ENCODE measurements at regions not wholly inside any gene's neighbourhood (a gene's known extent, or its start where the extent isn't known, plus 50 kb on each side); places are given as distances from the start of the nearest gene placed in this dataset.

DNA sequence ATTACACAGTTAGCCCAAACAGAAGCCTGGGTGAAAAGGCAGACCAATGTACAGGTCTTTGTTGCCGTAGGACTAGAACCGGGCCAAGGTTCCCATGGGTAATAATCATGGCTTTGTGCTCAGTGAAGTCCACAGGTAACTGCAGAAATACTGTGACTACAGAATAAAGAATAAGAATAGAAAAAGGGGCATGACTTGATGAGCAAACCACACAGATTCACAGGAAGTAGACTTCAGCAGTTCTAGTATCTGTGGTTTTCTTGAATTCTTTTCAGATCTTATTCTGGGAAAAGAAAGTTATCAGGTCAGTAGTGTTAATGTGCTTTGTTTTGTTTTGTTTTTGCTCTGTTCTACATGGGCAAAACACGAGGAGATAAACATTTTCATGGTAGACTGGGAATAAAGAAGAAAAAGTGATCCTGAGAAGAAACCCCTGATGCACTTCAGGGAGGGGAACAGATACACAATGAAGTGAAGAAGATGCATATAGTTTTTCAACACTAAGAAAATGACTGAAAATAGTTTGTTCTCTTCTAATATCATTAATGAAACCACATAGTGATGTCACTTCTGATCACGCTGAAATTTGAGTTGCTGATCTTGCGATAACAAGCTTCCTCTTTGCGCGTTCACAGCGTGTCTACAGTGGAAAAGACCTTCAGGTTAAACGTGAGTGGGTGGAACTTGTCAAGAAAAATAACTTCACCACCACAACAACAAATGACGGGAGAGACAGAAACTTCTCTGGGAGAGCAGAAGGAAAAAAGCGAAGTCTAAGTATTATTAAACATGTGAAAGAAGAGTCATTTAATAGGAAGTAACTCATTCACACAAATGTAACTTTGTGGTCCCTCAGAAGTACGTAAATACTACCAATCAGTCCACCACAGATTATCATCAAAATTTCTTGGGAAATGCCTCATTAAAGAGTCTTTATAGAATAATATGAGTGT is 315.8 kb upstream of the SATB1 start:
- in situ Hi-C loops (cut with MboI; ENCODE audit: low sequenced_read_pairs) = loop anchor here (25.0 kb wide), 1 partner anchor 329 kb away; no protein-coding TSS in a partner anchor

DNA sequence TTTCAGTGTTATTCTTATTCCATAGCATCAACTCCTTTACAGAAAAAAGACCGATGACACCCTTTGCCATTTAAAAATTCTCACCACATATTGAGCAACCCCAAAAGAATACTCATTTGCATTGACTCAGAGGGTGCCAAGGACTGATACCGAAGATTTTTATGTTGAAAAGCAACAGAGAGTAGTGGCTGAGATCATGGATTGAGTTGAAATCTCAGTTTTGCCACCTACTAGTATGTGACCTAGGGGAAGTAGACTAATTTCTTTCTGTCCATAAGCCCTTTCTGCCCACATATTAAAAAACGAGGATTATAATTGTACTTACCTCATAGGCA is 313.9 kb upstream of the SATB1 start:
- in situ Hi-C loops (cut with MboI; ENCODE audit: low sequenced_read_pairs) = loop anchor here (25.0 kb wide), 1 partner anchor 327 kb away; no protein-coding TSS in a partner anchor

DNA sequence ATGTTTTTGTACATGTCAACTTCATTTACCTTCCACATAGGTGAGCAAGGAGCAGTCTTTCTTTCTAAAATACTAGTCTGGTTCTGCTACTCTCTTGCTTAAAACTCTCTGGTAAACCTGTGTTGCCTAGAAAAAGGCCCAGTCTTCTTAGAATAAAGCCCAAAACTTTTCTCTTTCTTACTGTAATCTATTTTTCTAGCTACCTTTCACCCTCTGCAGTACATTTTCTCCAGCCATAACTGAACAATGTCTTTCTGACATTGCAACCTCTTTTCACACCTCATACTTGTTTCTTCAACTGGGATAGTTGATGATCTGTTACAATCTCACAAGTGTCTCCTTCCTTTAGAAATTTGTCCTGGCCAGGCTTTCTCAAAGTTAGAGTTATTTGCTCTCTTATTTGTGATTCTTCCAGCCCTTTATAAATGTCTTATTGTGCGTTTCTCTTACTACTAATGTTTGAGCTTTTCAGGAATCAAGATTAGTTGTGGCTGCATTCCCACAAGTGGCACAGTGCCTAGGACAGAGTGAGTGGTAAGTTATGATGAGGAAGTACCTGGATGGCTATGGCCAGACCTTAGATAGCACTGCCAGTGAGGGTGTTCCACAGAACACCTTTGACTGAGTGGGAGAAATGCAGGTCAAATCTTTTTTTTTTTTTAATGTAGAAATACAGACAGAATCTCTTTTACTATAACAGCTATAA is 313.4 kb upstream of the SATB1 start:
- in situ Hi-C loops (cut with MboI; ENCODE audit: low sequenced_read_pairs) = loop anchor here (25.0 kb wide), 1 partner anchor 326 kb away; no protein-coding TSS in a partner anchor

DNA sequence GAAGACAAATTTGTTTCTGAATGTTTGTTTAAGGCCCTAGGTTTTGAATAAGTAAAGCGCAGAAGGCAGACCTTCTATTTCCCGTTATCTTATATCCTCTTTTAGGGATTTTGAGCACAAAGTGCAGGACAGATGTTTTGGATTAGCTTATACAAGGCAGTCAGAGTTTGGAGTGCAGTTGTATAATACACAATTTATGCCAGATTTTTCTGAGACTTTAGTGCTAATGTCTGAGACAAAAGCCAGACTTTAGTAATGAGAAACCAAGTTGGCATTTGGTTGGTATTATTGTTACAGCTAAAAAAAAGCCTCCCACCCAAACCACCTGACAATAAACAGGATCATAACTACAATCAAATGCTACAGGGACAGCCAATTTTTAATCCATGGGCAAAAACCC is 309.9 kb upstream of the SATB1 start:
- in situ Hi-C loops (cut with MboI; ENCODE audit: low sequenced_read_pairs) = loop anchor here (25.0 kb wide), 1 partner anchor 323 kb away; no protein-coding TSS in a partner anchor

DNA sequence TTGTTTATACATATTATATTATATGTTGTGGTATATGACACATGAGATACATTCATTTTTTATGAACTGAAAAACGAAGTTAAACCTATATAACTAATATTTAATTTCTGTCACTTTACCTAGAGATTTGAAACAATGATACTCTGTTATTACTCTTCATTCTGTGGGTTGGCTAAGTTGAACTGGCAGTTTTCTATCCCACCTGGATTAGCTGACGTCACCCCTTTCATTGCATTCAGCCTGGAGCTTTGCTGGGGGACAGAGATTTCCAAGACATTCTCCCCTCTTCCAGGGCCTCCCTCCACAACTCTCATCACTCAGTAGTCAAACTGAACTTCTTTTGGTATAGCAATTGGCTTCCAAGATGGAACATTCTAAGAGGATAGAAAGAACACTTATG is 309.2 kb upstream of the SATB1 start:
- in situ Hi-C loops (cut with MboI; ENCODE audit: low sequenced_read_pairs) = loop anchor here (25.0 kb wide), 1 partner anchor 322 kb away; no protein-coding TSS in a partner anchor

DNA sequence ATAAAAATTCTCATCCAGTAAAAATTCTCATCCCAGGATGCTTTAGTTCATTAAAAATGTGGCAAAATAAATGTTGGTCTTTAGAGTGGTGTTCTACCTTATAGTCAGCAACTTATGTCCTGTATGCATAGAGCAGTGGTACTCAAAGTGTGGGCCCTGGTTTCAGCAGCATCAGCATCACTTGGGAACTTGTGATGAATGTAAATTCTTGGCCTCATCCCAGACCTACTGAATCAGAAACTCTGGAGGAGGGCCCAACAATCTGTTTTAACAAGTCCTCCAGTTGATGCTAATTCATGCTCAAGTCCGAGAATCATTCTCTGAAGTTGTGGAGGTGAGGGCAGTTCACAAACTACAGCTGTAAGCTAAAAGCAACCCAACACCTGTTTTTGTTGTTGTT is 307.3 kb upstream of the SATB1 start:
- in situ Hi-C loops (cut with MboI; ENCODE audit: low sequenced_read_pairs) = loop anchor here (25.0 kb wide), 1 partner anchor 320 kb away; no protein-coding TSS in a partner anchor

DNA sequence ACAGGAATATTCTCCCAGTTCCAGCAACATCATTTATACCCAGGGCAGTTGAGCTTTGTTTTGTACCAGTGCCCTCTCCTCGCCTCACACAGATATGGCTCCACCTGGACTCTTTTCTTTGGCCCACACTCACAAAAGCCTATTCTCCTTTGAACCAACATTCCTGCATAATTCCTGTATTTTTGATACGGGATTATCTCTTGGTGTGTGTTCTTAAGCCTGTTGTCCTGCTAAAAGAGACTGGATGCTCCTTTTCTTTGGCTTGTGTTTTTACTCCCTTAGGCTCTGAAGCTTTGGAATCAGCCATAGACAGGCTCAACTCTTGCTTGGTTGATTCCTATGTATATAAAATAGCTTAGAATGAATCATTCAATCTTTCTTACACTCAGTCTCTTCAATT is 305.4 kb upstream of the SATB1 start:
- in situ Hi-C loops (cut with MboI; ENCODE audit: low sequenced_read_pairs) = loop anchor here (25.0 kb wide), 1 partner anchor 318 kb away; no protein-coding TSS in a partner anchor

DNA sequence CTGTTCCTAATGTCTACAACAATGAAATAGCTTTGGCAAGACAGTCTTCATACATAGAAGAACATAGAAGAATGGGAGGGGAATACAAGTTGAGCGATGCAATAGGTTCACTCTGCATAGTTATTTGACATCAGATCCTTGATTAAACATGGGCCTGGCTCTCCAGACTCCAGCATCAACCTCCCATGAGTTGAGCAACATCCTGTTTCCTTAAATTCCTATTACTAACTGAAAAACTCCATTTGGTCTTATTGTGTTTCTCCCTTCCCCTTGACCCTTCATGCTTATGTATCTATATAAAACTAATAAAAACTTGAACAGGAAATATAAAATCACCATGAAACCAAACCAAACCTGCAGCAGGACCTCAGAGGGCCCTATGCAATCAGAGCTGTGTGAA is 304.5 kb upstream of the SATB1 start:
- in situ Hi-C loops (cut with MboI; ENCODE audit: low sequenced_read_pairs) = loop anchor here (25.0 kb wide), 1 partner anchor 317 kb away; no protein-coding TSS in a partner anchor

DNA sequence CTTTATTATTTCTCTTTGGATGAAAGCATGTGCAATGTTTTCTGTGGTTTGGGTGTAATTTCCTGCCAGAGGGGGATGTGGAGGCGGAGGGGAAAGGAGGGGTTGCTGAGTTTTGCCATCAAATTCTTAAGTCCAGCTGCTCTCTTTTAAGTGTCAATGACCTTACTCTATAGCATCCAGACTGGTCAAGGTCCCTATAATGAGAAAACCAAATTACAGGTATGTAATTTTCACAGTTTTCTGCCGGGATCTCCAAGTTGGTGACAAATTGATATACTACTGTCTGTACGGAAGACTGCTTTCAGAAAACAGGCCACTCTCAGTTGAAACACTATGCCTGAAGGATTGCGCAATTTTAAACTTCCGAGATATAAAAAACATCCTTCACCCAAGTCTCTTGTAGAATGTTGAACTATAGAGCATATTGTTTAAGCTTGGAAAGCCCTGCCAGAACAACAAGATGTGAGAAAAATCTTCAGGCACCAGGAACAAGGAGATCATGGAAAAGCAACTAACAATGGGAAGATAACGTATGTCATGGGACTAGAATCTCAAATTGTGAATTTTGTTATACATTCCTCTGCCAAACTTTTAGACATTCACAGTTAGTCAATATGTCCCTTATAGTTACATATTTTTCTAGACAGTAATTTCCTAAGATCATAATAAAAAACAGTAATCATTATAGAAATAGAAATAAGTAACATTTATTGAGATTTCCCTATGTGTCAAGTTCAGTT is 300.7 kb upstream of the SATB1 start:
- in situ Hi-C loops (cut with MboI; ENCODE audit: low sequenced_read_pairs) = loop anchor here (25.0 kb wide), 1 partner anchor 314 kb away; no protein-coding TSS in a partner anchor

DNA sequence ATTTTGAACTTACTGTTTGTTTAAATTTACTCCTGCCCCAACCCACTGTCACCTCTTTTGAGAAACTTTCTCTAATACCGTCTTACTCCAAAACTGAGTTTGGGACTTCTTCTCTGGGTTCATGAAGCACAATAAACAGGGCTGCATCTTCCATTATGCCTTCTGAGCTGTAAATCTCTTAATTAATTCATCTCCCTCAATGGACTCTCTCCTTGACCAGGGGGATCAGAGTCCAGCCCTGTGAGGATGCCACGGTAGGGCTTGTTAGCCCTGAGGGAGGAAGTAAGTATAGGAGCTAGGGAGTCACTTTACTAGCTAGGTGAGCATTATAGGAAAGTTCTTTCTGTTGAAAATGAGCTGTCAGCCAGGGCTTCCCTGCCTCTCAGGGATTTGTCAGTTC is 299.3 kb upstream of the SATB1 start:
- in situ Hi-C loops (cut with MboI; ENCODE audit: low sequenced_read_pairs) = no loop called here

DNA sequence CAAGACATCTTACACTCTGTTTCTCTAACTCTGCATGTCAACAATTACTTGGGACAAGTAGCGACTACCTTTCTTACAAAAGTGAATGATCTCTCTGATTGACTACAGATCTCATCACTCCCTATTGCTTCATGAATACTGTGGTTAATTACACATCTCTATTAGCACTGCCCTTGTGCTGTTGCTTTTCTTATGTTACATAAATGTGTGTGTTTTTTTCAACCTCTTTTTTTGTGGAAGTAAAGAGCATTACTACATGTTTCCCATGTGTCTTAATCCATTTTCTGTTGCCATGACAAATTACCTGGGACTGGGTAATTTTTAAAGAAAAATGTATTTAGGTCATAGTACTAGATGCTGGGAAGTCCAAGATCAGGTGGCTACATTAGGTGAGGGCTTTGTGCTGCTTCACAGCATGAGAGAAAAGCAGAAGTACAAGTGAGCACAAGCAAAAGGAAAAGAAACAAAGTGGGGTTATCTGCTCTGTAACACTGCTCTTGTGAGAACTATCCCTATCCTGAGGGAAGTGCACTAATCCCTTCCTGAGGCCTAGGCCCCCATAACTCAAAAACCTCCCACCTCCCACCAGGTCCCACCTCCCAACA is 298.2 kb upstream of the SATB1 start:
- in situ Hi-C loops (cut with MboI; ENCODE audit: low sequenced_read_pairs) = no loop called here

DNA sequence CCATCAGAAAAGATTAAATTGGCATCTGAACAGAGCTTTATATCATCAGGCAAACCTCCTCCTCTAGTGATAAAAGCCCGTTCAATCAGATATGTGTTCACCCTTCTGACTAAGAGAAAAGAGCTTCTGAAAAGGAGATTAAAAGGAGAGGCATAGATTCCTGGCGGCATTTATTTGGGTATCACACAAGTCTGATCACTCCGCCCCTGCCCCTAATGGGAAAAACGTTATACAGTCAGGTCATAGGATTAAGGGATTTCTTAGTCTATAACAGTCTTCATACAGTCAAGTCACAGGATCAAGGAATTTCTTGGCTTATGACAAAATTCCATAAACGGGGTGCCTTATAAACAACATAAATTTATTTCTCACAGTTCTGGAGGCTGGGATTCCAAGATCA is 295.4 kb upstream of the SATB1 start:
- in situ Hi-C loops (cut with MboI; ENCODE audit: low sequenced_read_pairs) = no loop called here

DNA sequence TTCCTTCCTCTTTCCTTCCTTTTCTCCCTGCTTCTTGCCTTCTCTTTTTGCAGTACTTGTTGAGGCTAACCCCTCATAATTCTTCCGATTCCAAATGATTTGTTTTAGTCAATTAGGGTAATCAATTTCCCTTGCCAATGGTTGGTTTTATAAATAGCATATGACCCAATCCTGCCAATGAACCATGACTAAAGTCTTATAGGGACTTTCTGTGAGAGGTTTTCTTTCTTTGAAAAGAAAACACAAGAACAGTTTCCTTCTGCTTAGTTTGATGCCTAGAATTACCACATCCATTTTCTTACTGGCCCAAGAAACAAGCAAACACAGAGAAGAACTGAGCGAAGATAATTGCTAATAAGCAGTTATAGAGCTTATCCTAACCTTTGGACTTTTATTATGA is 292.5 kb upstream of the SATB1 start:
- in situ Hi-C loops (cut with MboI; ENCODE audit: low sequenced_read_pairs) = no loop called here

DNA sequence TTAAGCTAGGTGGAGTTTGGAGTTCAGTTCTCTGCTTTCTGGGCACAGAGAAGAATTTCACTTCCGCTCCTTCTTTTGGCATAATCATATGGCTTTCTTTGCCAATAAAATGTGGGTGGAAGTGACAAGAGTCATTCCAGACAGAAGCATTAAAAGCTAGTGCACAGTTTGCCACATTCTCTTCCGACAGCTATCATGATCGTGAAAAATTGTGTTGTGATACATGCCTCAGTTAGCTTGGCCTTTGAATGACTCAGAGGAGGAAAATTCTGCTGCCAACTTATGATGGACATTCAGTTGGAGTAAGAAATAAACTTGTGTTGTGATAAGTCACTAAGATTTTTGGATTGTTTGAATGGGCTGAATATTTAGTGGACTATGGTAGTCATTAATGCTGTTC is 291.7 kb upstream of the SATB1 start:
- in situ Hi-C loops (cut with MboI; ENCODE audit: low sequenced_read_pairs) = no loop called here

DNA sequence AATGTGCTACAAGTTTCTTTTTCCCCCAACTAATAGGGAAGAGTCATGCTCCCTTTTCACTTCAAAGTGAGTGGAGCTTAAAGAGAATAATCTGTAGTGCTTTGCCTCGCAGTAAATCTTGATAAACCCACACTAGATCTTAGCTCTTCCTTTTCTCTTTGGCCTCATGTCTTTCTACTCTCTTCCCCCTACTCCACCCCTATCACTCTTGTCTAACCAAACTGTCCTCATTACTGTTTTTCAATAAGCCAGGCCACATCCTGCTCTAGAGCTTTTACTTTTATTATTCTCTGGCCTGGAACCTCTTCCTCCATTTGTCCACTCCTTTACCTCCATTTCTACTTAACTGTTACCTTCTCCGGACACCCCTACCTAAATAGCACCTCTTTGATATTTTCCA is 291.0 kb upstream of the SATB1 start:
- in situ Hi-C loops (cut with MboI; ENCODE audit: low sequenced_read_pairs) = no loop called here

DNA sequence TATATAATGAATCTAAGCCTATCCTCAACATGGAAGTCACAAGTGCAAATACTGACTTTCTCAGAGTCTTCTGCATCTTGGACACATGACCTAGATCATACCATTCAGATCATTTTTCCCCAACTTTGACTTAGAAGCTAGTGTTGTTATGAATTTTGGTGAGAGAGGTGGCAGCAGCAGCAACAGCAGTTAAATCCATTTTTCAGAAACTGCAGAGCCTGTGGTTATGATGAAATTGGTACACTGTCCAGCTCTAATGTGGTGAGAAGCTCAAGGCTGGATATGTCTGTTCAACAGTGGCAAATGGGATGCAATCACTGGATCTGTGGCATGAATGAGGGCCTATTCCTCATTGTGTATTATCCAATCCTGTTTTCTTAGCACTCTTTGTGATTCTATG is 290.1 kb upstream of the SATB1 start:
- in situ Hi-C loops (cut with MboI; ENCODE audit: low sequenced_read_pairs) = no loop called here

DNA sequence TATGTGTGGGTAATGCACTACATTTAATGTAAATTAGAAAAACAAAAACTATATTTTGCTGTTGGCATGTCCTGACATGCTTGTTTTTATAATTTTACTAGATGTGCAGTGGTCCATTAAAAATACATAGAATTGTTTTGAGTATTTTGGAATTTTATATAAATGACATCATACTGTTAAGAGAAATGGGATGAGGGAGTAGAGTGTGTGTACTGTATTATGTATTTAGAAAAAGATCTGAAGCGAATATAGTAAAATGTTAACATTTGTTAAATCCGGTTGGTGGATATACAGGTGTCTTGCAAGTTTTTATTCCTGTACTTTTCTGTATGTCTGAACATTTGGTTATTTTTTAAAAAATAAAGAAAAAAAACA is 288.4 kb upstream of the SATB1 start:
- in situ Hi-C loops (cut with MboI; ENCODE audit: low sequenced_read_pairs) = no loop called here

DNA sequence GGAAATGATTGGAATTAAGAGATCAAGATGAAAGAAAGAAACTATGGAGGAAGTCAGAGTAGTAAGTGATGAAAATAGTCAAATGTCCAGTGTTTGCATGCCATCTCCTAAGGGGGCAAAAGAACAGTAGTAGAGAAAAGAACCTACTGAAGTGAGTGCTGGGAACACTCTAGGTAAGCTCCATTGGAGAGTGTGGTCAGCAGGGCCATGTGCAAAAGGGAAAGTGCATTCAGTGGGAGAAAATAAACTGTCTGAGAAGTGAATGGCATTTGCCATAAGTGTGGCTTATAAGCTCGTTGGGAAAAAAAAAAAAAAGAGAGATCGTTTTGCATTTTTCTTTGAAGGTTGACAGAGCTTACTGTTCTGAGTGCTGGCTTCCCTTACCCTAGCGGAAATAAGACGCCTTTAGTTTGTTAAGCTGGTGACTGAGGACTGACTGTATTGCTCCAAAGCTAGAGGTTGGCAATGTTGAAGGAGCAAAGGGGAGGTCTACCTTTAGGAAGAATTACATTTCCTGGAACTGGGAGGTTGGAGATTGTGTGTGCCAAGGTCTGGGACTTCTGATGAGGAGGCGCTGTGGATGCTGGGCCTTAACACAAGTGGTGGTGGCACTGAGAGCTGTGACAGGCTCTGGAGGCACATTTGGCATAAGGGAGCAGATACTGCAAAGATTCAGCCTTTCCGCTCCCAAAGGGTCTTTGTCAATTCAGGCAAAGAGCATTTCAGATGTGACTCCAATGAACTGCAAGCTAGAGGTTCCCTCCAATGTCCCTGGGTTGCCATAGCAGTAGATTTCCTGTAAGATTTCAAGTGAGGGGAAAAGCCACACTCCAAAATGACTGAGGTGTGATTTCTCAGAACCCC is 287.8 kb upstream of the SATB1 start:
- in situ Hi-C loops (cut with MboI; ENCODE audit: low sequenced_read_pairs) = no loop called here

DNA sequence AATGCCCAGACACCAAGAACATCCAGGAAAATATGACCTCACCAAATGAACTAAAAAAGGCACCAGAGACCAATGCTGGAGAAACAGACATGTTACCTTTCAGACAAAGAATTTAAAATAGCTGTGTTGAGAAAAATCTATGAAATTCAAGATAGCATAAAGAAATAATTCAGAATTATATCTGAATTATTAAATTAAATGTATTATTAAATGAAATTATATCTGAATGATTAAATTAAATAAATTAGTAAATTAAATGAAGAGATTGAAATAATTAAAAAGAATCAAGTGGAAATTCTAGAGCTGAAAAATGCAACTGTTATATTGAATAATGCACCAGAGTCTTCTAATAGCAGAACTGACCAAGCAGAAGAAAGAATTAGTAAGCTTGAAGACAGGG is 279.2 kb upstream of the SATB1 start:
- in situ Hi-C loops (cut with MboI; ENCODE audit: low sequenced_read_pairs) = no loop called here

DNA sequence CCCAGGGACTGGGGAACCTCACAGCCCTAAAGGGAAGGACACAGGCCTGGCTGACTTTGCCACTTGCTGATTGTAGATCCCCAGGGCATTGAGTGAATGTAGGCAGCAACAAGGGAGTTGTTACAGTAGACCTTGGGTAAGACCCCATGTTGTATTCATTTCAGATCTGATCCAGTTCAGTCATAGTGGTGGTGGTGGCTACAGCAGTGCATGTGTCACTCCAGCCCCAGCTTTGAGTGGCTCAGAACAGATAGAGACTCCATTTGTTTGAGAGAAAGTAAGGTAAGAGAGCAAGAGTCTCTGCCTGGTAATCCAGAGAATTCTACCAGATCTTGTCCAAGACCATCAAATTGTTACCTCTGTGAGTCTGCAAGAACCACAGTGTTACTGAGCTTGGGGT is 278.7 kb upstream of the SATB1 start:
- in situ Hi-C loops (cut with MboI; ENCODE audit: low sequenced_read_pairs) = no loop called here

Measured in HL-60/S4 treated with phorbol 12-myristate 13-acetate at 8.2 ng/mL for 4 days and 3 days (cell line).